ENCODE measurements at regions not wholly inside any gene's neighbourhood (a gene's known extent, or its start where the extent isn't known, plus 50 kb on each side); places are given as distances from the start of the nearest gene placed in this dataset.

GRCh38 chr7:26467541-26467940, 175.9 kb downstream of the SNX10 start:
- no peak for DNase-seq (ENCODE audit: low read depth in 1 of 2, low spot score in 1 of 2)
- H3K27me3 ChIP-seq (ENCODE audit: insufficient read depth, poor library complexity, severe bottlenecking) = no peaks in the 10 kb centered on the region

GRCh38 chr7:26468625-26469024, 177.0 kb downstream of the SNX10 start:
- no peak overlapping the region for H3K27ac ChIP-seq (replicated peaks)
- no peak for DNase-seq (ENCODE audit: low read depth in 1 of 2, low spot score in 1 of 2)
- TF ChIP-seq CTCF (IDR thresholded peaks at IDR 0.05; ENCODE audit: insufficient read depth, low read length) (no peak), REST (IDR thresholded peaks at IDR 0.05; ENCODE audit: insufficient replicate concordance, low read depth) (no peak), POLR2AphosphoS5 (IDR thresholded peaks at IDR 0.05; ENCODE audit: low read depth) (no peak), GABPA (IDR thresholded peaks at IDR 0.05; ENCODE audit: low read depth) (no peak), SPI1 (IDR thresholded peaks at IDR 0.05; ENCODE audit: borderline replicate concordance, low read depth) (no peak)
- no peaks in the 10 kb centered on the region for H3K27me3 ChIP-seq (ENCODE audit: insufficient read depth, poor library complexity, severe bottlenecking)
- H3K4me3 ChIP-seq (replicated peaks; ENCODE audit: insufficient read depth, low read length) = no peak overlapping the region

More at GRCh38 chr7:26467541-26467940, 175.9 kb downstream of the SNX10 start:
- TF ChIP-seq POLR2AphosphoS5 (IDR thresholded peaks at IDR 0.05; ENCODE audit: low read depth) = no peak
- TF ChIP-seq GABPA (IDR thresholded peaks at IDR 0.05; ENCODE audit: low read depth) = no peak
- TF ChIP-seq REST (IDR thresholded peaks at IDR 0.05; ENCODE audit: insufficient replicate concordance, low read depth) = no peak
- TF ChIP-seq CTCF (IDR thresholded peaks at IDR 0.05; ENCODE audit: insufficient read depth, low read length) = no peak
- no peak for TF ChIP-seq SPI1 (IDR thresholded peaks at IDR 0.05; ENCODE audit: borderline replicate concordance, low read depth)
- H3K4me3 ChIP-seq (replicated peaks; ENCODE audit: insufficient read depth, low read length) = no peak overlapping the region
- no peak overlapping the region for H3K27ac ChIP-seq (replicated peaks)

- no peaks in the 10 kb centered on the region for H3K27me3 ChIP-seq (ENCODE audit: insufficient read depth, poor library complexity, severe bottlenecking)
Observed at GRCh38 chr7:26469188-26469587, 177.5 kb downstream of the SNX10 start.

More at GRCh38 chr7:26469188-26469587, 177.5 kb downstream of the SNX10 start:
- no peak for TF ChIP-seq REST (IDR thresholded peaks at IDR 0.05; ENCODE audit: insufficient replicate concordance, low read depth)
- TF ChIP-seq GABPA (IDR thresholded peaks at IDR 0.05; ENCODE audit: low read depth) = no peak
- no peak for TF ChIP-seq SPI1 (IDR thresholded peaks at IDR 0.05; ENCODE audit: borderline replicate concordance, low read depth)
- TF ChIP-seq POLR2AphosphoS5 (IDR thresholded peaks at IDR 0.05; ENCODE audit: low read depth) = no peak
- no peak for TF ChIP-seq CTCF (IDR thresholded peaks at IDR 0.05; ENCODE audit: insufficient read depth, low read length)
- Histone ChIP-seq H3K4me3 (replicated peaks; ENCODE audit: insufficient read depth, low read length) (no peak overlapping the region), H3K27ac (replicated peaks) (no peak overlapping the region)
- no peak for DNase-seq (ENCODE audit: low read depth in 1 of 2, low spot score in 1 of 2)

All from HL-60 (cell line).